ENCODE measurements at regions not wholly inside any gene's neighbourhood (a gene's known extent, or its start where the extent isn't known, plus 50 kb on each side); places are given as distances from the start of the nearest gene placed in this dataset.

DNA sequence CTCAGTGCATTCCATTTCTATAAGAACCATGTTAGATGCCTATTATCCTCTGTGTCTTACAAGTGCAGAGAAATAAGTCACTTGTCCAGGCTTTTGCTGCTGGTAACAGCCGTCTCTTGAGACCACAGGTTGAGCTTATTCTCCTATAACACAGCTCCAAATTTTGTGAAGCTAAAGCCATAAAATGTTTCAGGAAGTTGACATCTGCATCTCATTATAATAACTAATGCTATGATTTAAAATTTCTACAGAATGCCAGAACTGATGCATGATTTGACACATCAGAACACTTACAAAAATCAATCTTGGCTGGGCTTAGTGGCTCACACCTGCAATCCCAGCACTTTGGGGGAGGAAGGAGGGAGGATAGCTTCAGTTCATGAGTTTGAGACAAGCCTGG, 986.9 kb downstream of the TYW1 start:
- no peak for TF ChIP-seq POLR2A (IDR thresholded peaks at IDR 0.05)
- no peak for TF ChIP-seq CTCF (IDR thresholded peaks at IDR 0.05)
- TF ChIP-seq EP300 (IDR thresholded peaks at IDR 0.05), result no peak
- no peak for TF ChIP-seq POLR2AphosphoS5 (IDR thresholded peaks at IDR 0.05)

Data from gastroesophageal sphincter (tissue), 3 donors.